Urothelium cell line (cell line): ENCODE measurements at regions not wholly inside any gene's neighbourhood (a gene's known extent, or its start where the extent isn't known, plus 50 kb on each side); places are given as distances from the start of the nearest gene placed in this dataset.
"Not testable (repeated sequence)": the region's sequence is repeated elsewhere in the genome, so short reads cannot be mapped to it uniquely, and the experiment has no call there.

ENCODE experiments used
- DNase-seq: peaks from one replicate; pipeline ENCODE4 v3.0.0; 2011; ENCODE audit warnings: low spot score, mixed read lengths
- FAIRE-seq: peaks from 2 replicates; lab custom pipeline; 2011; peaks lifted over from hg19 to GRCh38; lab: Jason Lieb, UNC

DNA sequence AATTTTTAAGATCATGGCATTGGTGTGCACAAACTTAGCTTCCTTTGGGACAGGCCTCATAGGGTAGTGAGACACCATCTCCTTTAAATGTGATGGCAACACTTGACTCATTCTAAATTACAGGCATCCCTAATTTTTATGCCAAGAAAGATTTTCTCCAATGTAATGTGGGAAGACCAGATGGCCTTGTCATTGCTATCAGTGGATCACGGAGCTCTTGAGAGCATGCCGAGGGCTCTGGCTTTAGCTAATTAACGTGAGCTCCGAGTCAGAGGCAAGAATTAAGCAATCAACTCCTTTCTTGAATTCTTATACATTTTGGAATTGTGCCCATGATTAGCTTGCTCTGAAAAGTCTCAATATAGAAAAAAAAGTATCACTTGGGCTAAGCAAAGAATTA, 215.8 kb downstream of the LRRC70 start:
- DNase-seq (no peak), FAIRE-seq (no peak)

DNA sequence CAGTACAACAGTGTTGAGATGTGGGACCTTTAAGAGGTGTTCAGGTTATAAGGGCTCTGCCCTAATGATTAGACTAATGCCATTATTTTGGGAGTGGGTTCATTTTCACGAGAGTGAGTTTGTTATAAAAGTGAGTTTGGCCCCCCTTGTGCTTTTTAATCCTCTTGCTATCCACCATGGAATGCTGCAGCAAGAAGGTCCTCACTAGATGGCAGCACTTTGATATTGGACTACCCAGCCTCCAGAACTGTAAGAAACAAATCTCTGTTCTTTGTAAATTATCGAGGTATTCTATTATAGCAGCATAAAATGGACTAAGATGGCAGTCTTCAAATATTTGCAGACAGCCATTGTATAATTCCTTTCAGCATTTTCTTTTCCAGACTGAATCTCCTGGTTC, 212.4 kb downstream of the LRRC70 start:
- FAIRE-seq (no peak), DNase-seq (peak; percentile 12)

DNA sequence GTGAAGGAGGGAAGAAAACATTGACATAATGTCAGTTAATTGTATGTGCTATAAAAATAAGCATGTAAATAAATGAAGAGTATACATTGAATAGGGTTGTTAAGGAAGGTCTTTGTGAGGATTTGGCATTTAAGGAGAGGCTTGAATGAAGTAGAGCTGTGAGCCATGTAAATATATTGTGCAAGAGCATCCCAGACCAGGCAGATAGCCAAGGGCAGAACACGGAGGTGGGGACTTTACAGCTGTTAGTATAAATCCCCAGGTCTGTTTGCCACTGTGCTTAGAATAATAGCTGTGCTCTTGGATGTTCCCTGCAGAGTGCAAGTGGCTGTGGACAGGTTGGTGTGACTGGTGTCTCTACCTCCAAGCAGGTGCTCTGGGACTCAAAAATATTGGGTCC, 211.7 kb downstream of the LRRC70 start:
- DNase-seq, result no peak
- no peak for FAIRE-seq

GRCh38 chr5:62786099-62786498, 207.5 kb downstream of the LRRC70 start:
- FAIRE-seq (no peak), DNase-seq (no peak)

- DNase-seq, result no peak
- FAIRE-seq, result no peak
Observed at GRCh38 chr5:62785588-62785987, 207.0 kb downstream of the LRRC70 start.

GRCh38 chr5:62783374-62784057, 204.9 kb downstream of the LRRC70 start:
- no peak for FAIRE-seq
- no peak for DNase-seq

DNA sequence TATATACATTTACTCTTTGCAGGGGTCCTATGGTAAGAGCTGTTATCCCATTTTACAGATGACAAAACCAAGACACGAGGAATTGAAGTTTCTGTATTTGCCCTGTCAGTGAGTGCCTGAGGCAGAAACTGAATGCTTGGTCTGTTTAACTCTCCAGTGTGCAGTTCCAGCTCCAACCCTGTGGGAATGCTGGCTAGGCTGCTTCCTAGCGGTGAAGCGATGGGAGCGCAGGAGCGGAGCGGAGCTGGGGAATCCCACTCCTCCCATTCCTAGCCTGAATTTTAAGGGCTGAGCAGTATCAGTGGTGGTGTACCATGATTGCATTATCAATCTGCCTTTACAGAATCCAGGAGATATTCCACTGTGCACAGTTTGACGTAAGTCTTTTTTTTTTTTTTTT, 202.3 kb downstream of the LRRC70 start:
- FAIRE-seq (no peak), DNase-seq (no peak)

- no peak for DNase-seq
Observed at GRCh38 chr5:62780230-62780629, 201.6 kb downstream of the LRRC70 start.

DNA sequence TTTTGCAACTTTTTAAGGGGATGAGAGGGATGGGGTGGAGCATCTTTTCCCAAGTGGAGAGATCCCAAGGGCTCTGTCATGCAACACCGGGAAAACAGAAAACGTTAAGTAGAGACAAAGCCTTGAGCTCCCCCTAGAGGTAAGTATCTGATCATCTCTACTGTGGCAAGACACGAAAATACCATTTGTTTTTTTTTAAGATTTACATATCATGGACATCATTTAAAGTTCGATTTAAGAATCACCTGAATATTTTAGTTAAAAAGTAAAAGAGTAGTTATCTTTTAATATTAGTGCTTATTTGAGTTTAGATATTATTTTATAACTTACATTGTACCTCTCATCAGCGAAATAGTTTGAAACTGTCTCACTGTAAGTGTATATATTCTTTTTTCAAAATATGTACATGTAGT, 200.4 kb downstream of the LRRC70 start:
- peak; percentile 57 for DNase-seq
- FAIRE-seq, result no peak

More at GRCh38 chr5:62780230-62780629, 201.6 kb downstream of the LRRC70 start:
- FAIRE-seq, result no peak

DNA sequence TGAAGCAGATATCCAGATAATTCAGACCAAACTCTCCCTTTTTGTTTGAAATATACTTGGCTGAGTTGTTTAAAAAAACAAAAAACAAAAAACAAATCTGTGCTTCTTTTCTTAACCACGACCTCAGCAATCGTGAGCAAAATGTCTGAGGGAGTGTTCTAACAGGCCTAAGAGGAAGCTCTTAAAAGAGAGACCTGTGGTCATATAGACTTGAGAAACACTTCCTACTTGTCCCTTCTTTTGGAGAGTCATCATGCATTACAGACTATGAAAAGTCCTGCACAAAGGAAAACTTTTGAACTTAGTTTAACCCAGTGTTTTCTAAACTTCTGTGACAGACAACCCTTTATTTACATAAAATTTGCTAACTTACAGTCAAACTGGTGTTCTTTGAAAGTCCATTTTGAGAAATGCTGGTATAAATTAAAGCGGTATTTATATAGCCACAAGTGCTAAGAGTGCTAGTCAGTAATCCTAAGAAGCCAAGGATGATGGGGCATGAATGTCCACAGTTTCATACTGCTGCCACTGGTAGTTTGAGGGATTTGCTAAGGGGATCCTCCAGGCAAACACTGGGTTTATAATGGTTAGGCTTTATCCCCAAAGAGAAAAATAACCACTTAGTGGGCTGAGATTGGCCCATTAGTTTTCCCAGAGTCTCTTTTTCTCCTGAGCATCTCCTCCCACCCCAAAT, 199.8 kb downstream of the LRRC70 start:
- DNase-seq (no peak), FAIRE-seq (no peak)

- not testable (repeated sequence) for FAIRE-seq
Observed at GRCh38 chr5:62777081-62777480, 198.5 kb downstream of the LRRC70 start.

DNA sequence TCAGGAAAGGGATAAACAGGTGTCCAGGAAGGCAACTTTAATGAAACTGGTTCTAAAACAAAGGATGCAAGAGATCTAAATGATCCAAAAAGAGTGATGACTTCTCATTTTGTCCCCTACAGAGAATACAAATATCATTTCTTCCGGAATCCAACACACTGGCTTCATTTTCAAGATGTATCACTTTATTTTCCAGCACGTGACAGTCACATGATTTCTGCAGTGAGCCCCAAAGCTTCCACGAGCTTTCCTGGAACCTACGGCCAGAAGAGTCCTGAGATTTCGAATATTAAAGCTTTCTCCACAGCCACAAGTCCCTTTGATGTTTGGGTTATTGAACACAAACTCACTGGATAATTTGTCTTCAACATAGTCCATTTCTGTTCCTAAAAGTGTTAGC, 198.0 kb downstream of the LRRC70 start:
- DNase-seq, FAIRE-seq: not testable (repeated sequence)

More at GRCh38 chr5:62777081-62777480, 198.5 kb downstream of the LRRC70 start:
- DNase-seq, result not testable (repeated sequence)

- DNase-seq, result no peak
- FAIRE-seq, result peak; percentile 40
Observed at GRCh38 chr5:62773460-62773859, 194.8 kb downstream of the LRRC70 start.

GRCh38 chr5:62771341-62771740, 192.7 kb downstream of the LRRC70 start:
- FAIRE-seq (no peak), DNase-seq (no peak)

- no peak for FAIRE-seq
- DNase-seq, result no peak
Observed at GRCh38 chr5:62767650-62768049, 189.0 kb downstream of the LRRC70 start.

GRCh38 chr5:62767077-62767476, 188.5 kb downstream of the LRRC70 start:
- FAIRE-seq (no peak), DNase-seq (no peak)

DNA sequence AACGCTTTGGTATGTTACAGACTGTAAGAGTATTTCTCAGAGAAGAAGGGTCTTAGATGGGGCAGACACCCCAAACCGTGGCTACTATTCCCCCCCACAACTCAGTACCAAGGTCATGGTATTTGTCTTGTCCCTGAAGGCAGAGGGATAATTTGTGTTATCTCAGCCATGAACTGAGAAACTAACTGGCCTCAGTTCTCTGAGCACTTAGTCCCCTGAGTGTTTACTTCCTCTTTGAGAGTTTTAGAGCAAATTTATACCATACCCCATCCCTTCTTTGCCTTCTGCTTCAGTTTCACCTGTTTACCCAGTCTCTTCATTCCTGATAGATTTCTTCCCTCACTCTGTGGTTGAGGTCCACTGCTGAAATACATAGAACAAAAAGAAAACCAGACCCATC, 183.9 kb downstream of the LRRC70 start:
- FAIRE-seq (no peak), DNase-seq (no peak)

- not testable (repeated sequence) for DNase-seq, FAIRE-seq
Observed at GRCh38 chr5:62757686-62758085, 179.1 kb downstream of the LRRC70 start.

DNA sequence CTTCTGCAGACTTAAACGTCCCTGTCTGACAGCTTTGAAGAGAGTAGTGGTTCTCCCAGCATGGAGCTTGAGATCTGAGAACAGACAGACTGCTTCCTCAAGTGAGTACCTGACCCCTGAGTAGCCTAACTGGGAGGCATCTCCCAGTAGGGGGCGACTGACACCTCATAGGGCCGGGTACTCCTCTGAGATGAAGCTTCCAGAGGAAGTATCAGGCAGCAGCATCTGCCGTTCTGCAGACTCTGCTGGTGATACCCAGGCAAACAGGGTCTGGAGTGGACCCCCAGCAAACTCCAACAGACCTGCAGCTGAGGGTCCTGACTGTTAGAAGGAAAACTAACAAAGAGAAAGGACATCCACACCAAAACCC, 174.4 kb downstream of the LRRC70 start:
- not testable (repeated sequence) for DNase-seq, FAIRE-seq

DNA sequence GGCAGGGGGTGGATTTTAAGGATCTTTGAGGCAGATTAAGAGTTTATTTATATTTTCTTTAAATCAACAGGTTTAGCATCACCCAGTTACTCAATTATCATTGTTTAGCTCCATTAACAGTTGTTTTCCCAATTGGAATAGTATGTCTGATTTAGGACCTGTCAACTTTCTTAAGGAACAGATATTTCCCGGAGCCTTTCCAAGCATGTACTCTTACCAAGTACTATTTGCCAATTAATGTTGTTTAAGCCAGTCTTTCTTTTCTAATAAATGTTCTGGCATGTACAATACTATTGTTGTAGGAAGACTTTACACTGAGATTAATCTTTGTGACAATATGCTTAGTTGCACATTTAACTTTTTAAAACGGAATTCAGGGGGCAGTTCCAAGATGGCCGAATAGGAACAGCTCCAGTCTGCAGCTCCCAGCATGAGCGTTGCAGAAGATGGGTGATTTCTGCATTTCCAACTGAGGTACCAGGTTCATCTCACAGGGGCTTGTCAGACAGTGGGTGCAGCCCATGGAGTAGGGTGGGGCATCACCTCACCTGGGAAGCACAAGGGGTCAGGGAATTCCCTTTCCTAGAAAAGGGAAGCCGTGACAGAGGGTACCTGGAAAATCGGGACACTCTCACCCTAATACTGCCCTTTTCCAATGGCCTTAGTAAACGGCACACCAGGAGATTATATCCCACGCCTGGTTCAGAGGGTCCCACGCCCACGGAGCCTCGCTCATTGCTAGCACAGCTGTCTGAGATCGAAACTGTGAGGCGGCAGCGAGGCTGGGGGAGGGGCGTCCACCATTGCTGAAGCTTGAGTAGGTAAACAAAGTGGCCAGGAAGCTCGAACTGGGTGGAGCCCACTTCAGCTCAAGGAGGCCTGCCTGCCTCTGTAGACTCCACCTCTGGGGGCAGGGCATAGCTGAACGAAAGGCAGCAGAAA, 173.7 kb downstream of the LRRC70 start:
- not testable (repeated sequence) for FAIRE-seq, DNase-seq

DNA sequence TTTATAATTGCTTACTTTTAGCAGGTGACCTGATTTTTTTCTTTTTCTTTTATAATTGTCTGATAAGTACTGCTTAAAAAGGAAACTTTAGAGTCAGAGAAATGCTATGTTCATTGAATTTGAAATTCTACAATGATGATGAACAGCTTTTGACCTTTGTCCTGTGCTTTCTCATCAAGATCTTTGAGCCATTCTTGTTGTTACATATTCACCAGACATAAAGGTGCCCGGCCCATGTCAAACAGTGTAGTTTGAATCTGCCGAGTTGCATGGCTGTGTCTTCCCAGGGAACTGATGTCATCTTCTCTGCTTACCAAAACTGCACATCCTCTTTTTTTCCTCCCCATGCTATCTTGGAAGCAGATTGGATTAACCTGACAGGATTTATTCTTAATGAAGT, 163.6 kb downstream of the LRRC70 start:
- DNase-seq (no peak), FAIRE-seq (no peak)
